ENCODE measurements at regions not wholly inside any gene's neighbourhood (a gene's known extent, or its start where the extent isn't known, plus 50 kb on each side); places are given as distances from the start of the nearest gene placed in this dataset.

DNA sequence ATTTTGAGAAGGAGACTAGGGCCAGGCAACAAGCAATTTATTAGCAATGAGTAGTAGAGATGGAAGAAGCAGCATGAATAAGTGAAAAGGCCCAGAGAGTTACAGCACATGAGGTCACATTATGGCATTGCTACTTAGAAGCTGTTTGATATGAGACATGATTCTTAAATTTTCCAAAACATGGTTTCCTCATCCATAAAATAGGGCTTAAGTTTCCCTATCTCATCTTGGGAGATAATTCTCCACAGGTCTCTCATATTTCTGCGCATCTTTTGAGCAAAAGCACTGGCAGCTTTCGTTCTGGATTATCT lies 656.1 kb downstream of the EPHA7 start:
- TF ChIP-seq ZNF274 (IDR thresholded peaks at IDR 0.05; ENCODE audit: low read depth, low read length) (no peak), YY1 (IDR thresholded peaks at IDR 0.05; ENCODE audit: insufficient read depth, insufficient read length) (no peak)
